Activated CD4-positive, alpha-beta T cell treated with anti-CD3 and anti-CD28 coated beads, Interleukin-2, amount 10 ng/mL, durations not matched to agents 24 days and 14 days (primary cell): ENCODE measurements at regions not wholly inside any gene's neighbourhood (a gene's known extent, or its start where the extent isn't known, plus 50 kb on each side); places are given as distances from the start of the nearest gene placed in this dataset.
"Not testable (repeated sequence)": the region's sequence is repeated elsewhere in the genome, so short reads cannot be mapped to it uniquely, and the experiment has no call there.

Experiments used
- DNase-seq: peaks from one replicate; pipeline ENCODE4 v3.0.0; 2022
- H3K27ac Mint-ChIP-seq: one replicate; pipeline ENCODE4 v1.8.0; 2022; ENCODE audit warnings: mild to moderate bottlenecking, mixed read lengths
- H3K27me3 Mint-ChIP-seq: one replicate; pipeline ENCODE4 v1.8.0; 2022; ENCODE audit warnings: mixed read lengths
- H3K36me3 Mint-ChIP-seq: one replicate; pipeline ENCODE4 v1.8.0; 2022; ENCODE audit warnings: low read depth, mild to moderate bottlenecking, mixed read lengths
- H3K4me1 Mint-ChIP-seq: one replicate; pipeline ENCODE4 v1.8.0; 2021; ENCODE audit warnings: mixed read lengths
- H3K4me3 Mint-ChIP-seq: one replicate; pipeline ENCODE4 v1.8.0; 2022; ENCODE audit warnings: mild to moderate bottlenecking, moderate library complexity, mixed read lengths
- H3K9me3 Mint-ChIP-seq: one replicate; pipeline ENCODE4 v1.8.0; 2021; ENCODE audit warnings: mixed read lengths
- intact Hi-C: fragments of 100-400 bp; cut with micrococcal nuclease; formaldehyde crosslinking; loops from one replicate; pipeline ENCODE4 v1.15.1; 2023

DNA sequence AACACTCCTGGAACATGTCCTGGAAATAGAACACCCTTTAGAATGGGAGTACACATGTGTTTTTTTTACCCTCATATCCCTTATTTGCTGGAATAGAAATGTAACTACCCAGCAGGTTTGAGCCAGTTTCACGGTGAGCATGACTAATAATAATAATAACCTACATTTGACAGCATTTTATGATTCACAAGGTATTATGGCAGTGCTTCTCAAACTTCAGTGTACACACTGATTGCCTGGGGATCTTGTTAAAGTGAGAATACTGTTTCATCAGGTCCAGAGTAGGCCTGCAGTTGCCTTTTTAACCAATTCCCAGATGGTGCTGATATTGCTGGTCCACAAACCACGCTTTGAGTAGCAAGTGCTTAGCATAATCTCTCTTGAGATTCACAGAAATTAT is 63.9 kb downstream of the NFKBIZ start:
- no peak overlapping the region for H3K27ac Mint-ChIP-seq
- no peak overlapping the region for H3K4me3 Mint-ChIP-seq
- H3K9me3 Mint-ChIP-seq = peaks cover 27% of the 10 kb centered on the region
- DNase-seq = no peak
- peaks cover 27% of the 10 kb centered on the region for H3K27me3 Mint-ChIP-seq
- no peaks in the 10 kb centered on the region for H3K36me3 Mint-ChIP-seq
- intact Hi-C loops = no loop called here
- H3K4me1 Mint-ChIP-seq = no peaks in the 10 kb centered on the region

DNA sequence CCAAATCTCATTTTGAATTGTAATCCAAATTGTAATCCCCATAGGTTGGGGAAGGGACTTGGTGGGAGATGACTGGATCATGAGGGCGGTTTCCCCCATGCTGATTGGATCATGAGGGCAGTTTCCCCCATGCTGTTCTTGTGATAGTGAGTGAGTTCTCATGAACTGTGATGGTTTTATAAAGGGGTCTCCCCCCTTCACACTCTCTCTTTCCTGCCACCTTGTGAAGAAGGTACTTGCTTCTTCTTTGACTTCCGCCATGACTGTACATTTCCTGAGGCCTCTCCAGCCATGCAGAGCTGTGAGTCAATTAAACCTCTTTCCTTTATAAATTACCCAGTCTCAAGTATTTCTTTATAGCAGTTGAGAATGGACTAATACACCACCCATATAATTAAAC is 68.4 kb downstream of the NFKBIZ start:
- peaks cover 13% of the 10 kb centered on the region for H3K4me1 Mint-ChIP-seq
- H3K4me3 Mint-ChIP-seq, intact Hi-C loops, H3K27ac Mint-ChIP-seq, H3K27me3 Mint-ChIP-seq, DNase-seq: not testable (repeated sequence)
- peaks cover 15% of the 10 kb centered on the region for H3K36me3 Mint-ChIP-seq
- peaks cover 25% of the 10 kb centered on the region for H3K9me3 Mint-ChIP-seq

DNA sequence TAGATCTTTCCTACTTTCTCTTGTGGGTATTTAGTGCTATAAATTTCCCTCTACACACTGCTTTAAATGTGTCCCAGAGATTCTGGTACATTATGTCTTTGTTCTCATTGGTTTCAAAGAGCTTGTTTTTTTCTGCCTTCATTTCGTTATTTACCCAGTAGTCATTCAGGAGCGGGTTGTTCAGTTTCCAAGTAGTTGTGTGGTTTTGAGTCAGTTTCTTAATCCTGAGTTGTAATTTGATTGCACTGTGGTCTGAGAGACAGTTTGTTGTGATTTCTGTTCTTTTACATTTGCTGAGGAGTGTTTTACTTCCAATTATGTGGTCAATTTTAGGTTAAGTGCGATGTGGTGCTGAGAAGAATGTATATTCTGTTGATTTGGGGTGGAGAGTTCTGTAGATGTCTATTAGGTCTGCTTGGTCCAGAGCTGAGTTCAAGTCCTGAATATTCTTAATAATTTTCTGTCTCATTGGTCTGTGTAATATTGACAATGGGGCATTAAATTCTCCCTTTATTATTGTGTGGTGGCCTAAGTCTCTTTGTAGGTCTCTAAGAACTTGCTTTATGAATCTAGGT is 72.9 kb downstream of the NFKBIZ start:
- intact Hi-C loops = loop anchor here (1.0 to 5.0 kb wide), 3 partner anchors 14 to 171 kb away; no protein-coding TSS in a partner anchor
- Mint-ChIP-seq H3K9me3 (peaks cover 33% of the 10 kb centered on the region), H3K4me1 (peaks cover 43% of the 10 kb centered on the region)

DNA sequence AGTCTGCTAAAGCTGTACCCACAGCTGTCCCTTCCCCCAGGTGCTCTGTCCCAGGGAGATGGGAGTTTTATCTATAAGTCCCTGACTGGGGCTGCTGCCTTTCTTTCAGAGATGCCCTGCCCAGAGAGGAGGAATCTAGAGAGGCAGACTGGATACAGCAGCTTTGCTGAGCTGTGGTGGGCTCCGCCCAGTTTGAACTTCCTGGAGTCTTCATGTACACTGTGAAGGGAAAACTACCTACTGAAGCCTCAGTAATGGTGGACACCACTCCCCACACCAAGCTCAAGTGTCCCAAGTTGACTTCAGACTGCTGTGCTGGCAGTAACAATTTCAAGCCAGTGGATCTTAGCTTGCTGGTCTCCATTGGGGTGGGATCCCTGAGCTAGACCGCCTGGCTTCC is 75.3 kb downstream of the NFKBIZ start:
- DNase-seq, H3K27me3 Mint-ChIP-seq, H3K4me3 Mint-ChIP-seq, H3K27ac Mint-ChIP-seq: not testable (repeated sequence)
- peaks cover 18% of the 10 kb centered on the region for H3K36me3 Mint-ChIP-seq
- H3K4me1 Mint-ChIP-seq = peaks cover 43% of the 10 kb centered on the region
- intact Hi-C loops = loop anchor here (5.0 kb wide), 1 partner anchor 72 kb away; no protein-coding TSS in a partner anchor
- peaks cover 20% of the 10 kb centered on the region for H3K9me3 Mint-ChIP-seq

More for the DNA sequence above, 72.9 kb downstream of the NFKBIZ start:
- H3K4me3 Mint-ChIP-seq = peak overlapping the region; percentile 25
- not testable (repeated sequence) for H3K27me3 Mint-ChIP-seq, DNase-seq
- H3K36me3 Mint-ChIP-seq = peaks cover 22% of the 10 kb centered on the region
- peak overlapping the region; percentile 61 for H3K27ac Mint-ChIP-seq

DNA sequence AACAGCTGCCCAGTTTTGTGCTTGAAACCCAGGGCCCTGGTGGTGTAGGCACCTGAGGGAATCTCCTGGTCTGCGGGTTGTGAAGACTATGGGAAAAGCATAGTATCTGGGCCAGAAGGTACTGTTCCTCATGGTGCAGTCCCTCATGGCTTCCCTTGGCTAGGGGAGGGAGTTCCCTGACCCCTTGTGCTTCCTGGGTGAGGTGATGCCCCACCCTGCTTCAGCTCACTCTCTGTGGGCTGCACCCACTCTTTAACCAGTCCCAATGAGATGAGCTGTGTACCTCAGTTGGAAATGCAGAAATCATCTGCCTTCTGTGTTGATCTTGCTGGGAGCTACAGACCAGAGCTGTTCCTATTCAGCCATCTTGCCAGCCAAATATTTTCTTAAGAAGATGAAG is 75.8 kb downstream of the NFKBIZ start:
- intact Hi-C loops, H3K27me3 Mint-ChIP-seq: not testable (repeated sequence)
- Mint-ChIP-seq H3K4me1 (peaks cover 43% of the 10 kb centered on the region), H3K36me3 (peaks cover 17% of the 10 kb centered on the region), H3K27ac (peak overlapping the region; percentile 73), H3K4me3 (peak overlapping the region; percentile 53), H3K9me3 (peaks cover 15% of the 10 kb centered on the region)
- DNase-seq = peak; percentile 69

DNA sequence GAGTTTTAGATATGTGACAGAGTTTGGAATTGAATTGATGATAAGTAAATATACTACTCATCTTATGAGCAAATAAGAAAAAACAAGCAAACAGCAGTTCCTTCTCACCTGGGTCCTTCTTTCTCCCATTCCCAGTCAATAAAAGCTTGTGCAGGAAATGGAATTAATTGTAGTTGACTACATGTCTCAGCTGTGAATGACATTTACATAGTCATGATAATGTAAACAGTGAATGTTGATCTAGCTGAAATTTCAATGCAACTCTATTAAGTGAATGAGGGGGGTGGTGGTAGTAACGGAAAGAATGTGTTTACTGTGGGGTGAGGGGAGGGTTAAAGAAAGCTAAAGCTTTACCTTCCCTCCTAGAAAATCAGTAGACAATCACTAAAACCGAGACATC is 76.2 kb downstream of the NFKBIZ start:
- peaks cover 11% of the 10 kb centered on the region for H3K9me3 Mint-ChIP-seq
- peaks cover 17% of the 10 kb centered on the region for H3K36me3 Mint-ChIP-seq
- DNase-seq = no peak
- H3K27me3 Mint-ChIP-seq = peaks cover 5% of the 10 kb centered on the region
- H3K4me3 Mint-ChIP-seq = peak overlapping the region; percentile 53
- intact Hi-C loops = no loop called here
- peak overlapping the region; percentile 73 for H3K27ac Mint-ChIP-seq
- peaks cover 43% of the 10 kb centered on the region for H3K4me1 Mint-ChIP-seq

DNA sequence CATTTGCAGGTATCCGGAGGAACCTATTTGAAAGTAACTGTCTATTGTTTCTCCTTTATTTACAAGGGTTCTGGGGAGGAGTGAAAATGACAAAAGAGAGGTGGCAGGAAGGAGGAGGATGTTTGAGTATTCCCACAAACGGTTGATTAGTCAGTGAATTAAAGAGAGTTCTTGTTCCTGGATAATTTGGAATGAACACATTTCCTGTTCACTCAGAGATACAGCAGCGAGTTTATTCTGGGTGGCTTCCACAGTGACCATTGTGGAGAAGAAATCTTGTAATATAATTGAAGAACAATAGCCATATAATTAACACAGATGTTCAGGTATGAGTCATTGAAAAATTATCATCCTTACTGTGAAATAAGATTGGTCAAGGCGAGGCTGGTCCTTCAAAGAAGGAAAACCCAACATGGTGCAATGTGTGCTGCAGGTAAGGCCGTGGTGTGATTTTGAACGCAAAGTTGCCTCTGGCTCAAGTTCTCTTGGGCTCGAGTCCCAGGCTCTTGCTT is 77.3 kb downstream of the NFKBIZ start:
- Mint-ChIP-seq H3K27me3 (peaks cover 5% of the 10 kb centered on the region), H3K4me1 (peaks cover 41% of the 10 kb centered on the region), H3K4me3 (no peak overlapping the region), H3K27ac (no peak overlapping the region), H3K9me3 (peaks cover 11% of the 10 kb centered on the region), H3K36me3 (peaks cover 14% of the 10 kb centered on the region)
- DNase-seq = no peak
- intact Hi-C loops = no loop called here

DNA sequence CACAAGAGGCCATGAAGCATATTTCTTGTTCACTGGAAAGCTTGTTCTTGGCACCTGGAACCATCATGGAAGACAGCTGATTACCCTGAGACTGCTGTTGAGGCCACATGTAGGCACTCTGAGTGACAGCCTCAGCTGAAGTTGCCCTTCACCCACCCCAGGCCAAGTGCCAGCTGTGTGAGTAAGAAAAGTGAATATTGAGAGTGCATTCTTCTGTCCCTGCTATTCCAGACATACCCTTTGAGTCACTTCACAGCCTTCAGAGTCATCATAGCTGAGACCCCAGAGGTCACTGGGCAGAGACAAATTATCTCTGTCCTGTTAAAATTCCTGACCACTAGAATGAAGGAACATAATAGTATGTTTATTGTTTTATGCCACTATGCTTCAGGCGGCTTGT is 79.6 kb downstream of the NFKBIZ start:
- peaks cover 2% of the 10 kb centered on the region for H3K36me3 Mint-ChIP-seq
- no peak overlapping the region for H3K4me3 Mint-ChIP-seq
- intact Hi-C loops = no loop called here
- DNase-seq = no peak
- peaks cover 6% of the 10 kb centered on the region for H3K9me3 Mint-ChIP-seq
- peaks cover 25% of the 10 kb centered on the region for H3K4me1 Mint-ChIP-seq
- peaks cover 11% of the 10 kb centered on the region for H3K27me3 Mint-ChIP-seq
- H3K27ac Mint-ChIP-seq = no peak overlapping the region

DNA sequence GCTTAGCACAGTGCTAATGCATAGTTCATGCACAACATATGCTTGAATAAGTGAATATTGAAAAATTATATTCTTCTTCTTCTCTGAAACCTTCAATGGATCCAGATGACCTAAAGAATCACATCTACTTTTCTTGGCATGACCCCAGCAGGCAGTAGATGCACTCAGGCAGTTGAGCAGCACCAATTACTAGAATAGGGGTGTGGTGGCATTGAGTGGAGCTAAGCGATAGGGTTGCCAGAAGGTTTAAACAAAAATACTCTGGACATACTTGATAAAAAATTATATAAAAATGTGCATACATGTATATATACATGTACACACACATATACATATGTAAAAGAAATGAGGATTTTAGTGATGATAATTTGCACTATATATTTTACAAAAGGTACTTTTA is 81.8 kb downstream of the NFKBIZ start:
- no peak for DNase-seq
- H3K4me3 Mint-ChIP-seq = no peak overlapping the region
- H3K9me3 Mint-ChIP-seq = no peaks in the 10 kb centered on the region
- H3K36me3 Mint-ChIP-seq = no peaks in the 10 kb centered on the region
- H3K27ac Mint-ChIP-seq = no peak overlapping the region
- H3K4me1 Mint-ChIP-seq = peaks cover 20% of the 10 kb centered on the region
- intact Hi-C loops = no loop called here
- peaks cover 15% of the 10 kb centered on the region for H3K27me3 Mint-ChIP-seq

DNA sequence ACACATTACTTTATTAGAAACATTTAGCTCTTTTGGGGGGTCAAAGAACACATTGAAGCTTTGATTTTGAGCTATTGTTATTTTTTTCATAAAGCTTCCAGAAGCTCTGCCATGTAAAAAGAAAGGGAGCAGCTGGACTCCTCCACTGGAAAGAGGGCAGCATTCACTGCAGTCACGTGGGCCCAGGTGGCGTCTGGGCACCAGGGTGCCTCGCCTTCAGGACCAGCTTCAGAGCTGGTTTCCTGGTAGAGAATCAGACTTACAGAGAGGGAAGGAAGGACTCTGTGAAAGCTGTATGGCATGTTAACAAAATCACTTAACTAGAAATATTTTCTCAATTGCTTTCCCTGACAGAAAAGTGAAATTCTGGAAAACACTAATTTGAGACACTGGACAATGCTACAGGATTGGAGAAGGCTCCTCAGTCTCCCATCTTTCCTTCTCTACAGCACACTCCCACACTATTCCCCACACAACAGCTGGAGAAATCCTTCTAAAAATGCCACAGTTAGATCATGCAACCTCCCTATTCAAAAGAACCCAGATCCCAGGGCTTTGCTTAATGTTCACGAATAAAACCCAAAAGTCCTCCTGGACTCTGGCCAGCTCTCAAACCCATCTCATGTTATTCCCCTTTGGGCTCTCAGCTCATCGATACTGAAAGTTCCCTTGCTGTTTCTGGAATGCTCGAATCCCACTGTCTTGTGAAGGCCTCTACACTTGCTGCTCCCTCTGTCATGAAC is 83.2 kb downstream of the NFKBIZ start:
- Mint-ChIP-seq H3K4me3 (no peak overlapping the region), H3K27ac (no peak overlapping the region), H3K27me3 (peaks cover 15% of the 10 kb centered on the region), H3K36me3 (no peaks in the 10 kb centered on the region), H3K9me3 (no peaks in the 10 kb centered on the region), H3K4me1 (peaks cover 27% of the 10 kb centered on the region)
- intact Hi-C loops = no loop called here
- peak; percentile 57 for DNase-seq

DNA sequence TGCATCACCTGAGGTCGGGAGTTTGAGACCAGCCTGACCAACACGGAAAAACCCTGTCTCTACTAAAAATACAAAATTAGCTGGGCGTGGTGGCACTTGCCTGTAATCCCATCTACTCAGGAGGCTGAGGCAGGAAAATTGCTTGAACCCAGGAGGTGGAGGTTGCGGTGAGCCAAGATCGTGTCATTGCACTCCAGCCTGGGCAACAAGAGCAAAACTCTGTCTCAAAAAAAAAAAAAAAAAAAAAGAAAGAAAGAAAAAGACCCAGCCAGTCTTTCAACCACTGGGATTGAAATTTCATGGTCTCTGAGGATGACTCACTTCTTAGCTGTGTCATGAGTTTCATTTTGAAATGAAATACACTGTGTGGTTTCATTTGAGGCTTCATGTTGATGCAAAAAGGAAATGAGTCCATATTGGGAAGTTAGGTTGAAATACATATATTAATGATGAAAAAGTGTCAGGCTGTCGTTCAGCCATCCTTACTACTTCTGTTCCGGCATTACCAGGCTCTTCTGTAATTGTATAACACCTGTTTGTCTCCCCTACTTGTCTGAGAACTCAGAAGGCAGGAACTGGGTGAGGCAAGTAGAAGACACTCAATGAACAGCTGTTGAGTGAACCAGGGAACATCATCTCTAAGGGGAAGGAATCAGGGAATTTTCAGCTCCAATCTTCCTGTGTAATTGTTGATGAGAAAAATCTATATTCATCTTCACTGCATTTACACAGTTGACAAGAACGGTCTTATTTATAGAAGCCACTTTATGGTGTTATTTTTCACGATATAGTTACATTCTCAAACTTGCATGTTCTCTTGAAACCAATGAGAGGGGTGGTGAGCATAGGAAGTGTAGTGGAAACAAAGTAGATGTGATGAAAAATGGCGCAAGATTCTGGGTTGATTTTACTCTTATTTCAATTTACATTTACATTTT is 87.4 kb downstream of the NFKBIZ start:
- peak overlapping the region; percentile 73 for H3K27ac Mint-ChIP-seq
- H3K4me3 Mint-ChIP-seq = peak overlapping the region; percentile 55
- no peaks in the 10 kb centered on the region for H3K36me3 Mint-ChIP-seq
- intact Hi-C loops = loop anchor here (1.0 to 5.0 kb wide), 7 partner anchors 10 to 291 kb away; no protein-coding TSS in a partner anchor
- peaks cover 27% of the 10 kb centered on the region for H3K4me1 Mint-ChIP-seq
- H3K9me3 Mint-ChIP-seq = no peaks in the 10 kb centered on the region
- peaks cover 15% of the 10 kb centered on the region for H3K27me3 Mint-ChIP-seq
- DNase-seq = peak; percentile 79

DNA sequence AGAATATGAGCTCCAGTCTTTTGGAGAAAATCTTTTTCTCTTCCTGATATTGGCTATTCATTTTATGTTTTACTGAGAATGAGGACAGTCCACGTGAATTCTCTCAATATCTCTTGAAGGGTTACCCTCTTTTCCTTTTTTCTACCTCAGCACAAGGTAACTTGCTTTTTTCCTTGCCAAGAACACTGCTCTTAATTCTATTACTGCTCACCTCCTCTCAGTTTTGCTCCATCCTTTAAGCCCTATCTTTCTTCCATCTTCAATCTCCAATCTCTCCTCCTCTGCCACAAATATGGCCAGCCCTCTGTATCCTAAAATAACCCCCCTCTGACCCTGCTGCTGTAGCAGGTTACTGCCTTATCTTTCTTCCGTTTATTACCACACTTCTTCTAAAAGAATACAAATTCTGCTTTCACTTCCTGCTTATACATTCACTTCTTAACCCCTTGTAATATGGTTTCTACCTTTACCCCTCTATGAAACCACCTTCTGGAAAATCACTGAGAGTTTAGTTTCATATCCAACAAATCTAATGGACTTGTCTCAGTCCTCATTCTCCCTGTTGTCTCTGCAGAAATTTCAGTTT is 89.0 kb downstream of the NFKBIZ start:
- no peak overlapping the region for H3K4me3 Mint-ChIP-seq
- H3K36me3 Mint-ChIP-seq = no peaks in the 10 kb centered on the region
- no peaks in the 10 kb centered on the region for H3K9me3 Mint-ChIP-seq
- intact Hi-C loops = loop anchor here (5.0 kb wide), 1 partner anchor 289 kb away; no protein-coding TSS in a partner anchor
- peaks cover 33% of the 10 kb centered on the region for H3K4me1 Mint-ChIP-seq
- DNase-seq = peak; percentile 73
- no peak overlapping the region for H3K27ac Mint-ChIP-seq
- peaks cover 9% of the 10 kb centered on the region for H3K27me3 Mint-ChIP-seq

DNA sequence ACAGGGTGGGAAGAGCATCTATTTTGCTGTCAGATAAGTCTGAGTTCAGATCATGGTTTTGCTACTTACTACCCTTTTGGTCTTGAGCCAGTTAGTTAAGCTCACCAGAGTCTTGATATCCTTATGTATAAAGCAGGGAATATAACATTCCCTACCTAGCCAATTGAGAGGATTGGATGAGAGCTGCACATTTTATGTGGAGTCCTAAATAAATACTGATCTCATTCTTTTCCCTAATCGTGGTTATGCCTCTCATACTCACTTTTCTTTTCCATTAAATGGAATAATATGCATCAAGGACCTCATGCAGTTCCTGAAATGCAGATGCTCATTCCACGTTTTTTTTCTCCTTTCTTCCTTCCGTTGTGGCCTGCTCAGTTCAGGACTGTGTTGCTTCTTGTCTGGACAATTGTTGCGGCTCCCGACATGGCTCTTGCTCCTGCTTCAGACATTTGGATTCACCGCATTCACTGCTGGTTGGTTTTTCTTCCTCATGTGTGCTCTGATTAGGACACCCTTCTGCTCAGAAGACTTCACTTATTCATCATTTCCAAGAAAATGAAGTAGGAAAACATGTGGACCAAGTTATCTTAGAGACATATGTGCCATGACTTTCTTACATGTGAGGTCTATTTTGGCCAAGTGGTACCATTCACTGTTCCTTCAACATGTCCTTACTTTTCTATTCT is 90.2 kb downstream of the NFKBIZ start:
- no peak for DNase-seq
- Mint-ChIP-seq H3K4me3 (no peak overlapping the region), H3K9me3 (no peaks in the 10 kb centered on the region), H3K36me3 (no peaks in the 10 kb centered on the region), H3K4me1 (peaks cover 33% of the 10 kb centered on the region), H3K27me3 (peaks cover 8% of the 10 kb centered on the region), H3K27ac (no peak overlapping the region)
- intact Hi-C loops = loop anchor here (5.0 kb wide), 1 partner anchor 288 kb away; no protein-coding TSS in a partner anchor
